Natural killer cell (primary cell): ENCODE measurements at regions not wholly inside any gene's neighbourhood (a gene's known extent, or its start where the extent isn't known, plus 50 kb on each side); places are given as distances from the start of the nearest gene placed in this dataset.

Source experiments
- ATAC-seq, 3 donors: fragments of 150-1000 bp in 2 of 3; fragments of 200-7000 bp in 1 of 3; cut with Tn5 transposase; 1 replicate in 1 of 3; 2 replicates in 2 of 3; pipeline ENCODE4 v1.10.0; 2021; ENCODE audit warnings: mild to moderate bottlenecking in 2 of 3, moderate library complexity in 2 of 3
- DNase-seq, 2 donors: peaks; one replicate each; pipeline versions ENCODE4 v3.0.0 to v3.0.0-alpha.2; 2013 to 2021; ENCODE audit warnings: mixed read lengths in 1 of 2
- H3K27ac ChIP-seq: one replicate; pipeline ENCODE4 v1.5.1; 2013; ENCODE audit warnings: mild to moderate bottlenecking, low read length
- H3K27me3 ChIP-seq: one replicate; pipeline ENCODE4 v1.6.1; 2013; ENCODE audit warnings: low read length; ENCODE audit not compliant: control insufficient read depth, insufficient read depth
- H3K36me3 ChIP-seq: one replicate; pipeline ENCODE4 v1.6.1; 2013; ENCODE audit warnings: low read length; ENCODE audit not compliant: control insufficient read depth, insufficient read depth
- H3K4me1 ChIP-seq: one replicate; pipeline ENCODE4 v1.6.1; 2013; ENCODE audit warnings: low read length; ENCODE audit not compliant: control insufficient read depth, insufficient read depth
- H3K4me3 ChIP-seq: one replicate; pipeline ENCODE4 v1.5.1; 2013; ENCODE audit warnings: low read length
- H3K9me3 ChIP-seq: one replicate; pipeline ENCODE4 v1.6.1; 2013; ENCODE audit warnings: low read length; ENCODE audit not compliant: control insufficient read depth, insufficient read depth
- H3K27ac Mint-ChIP-seq, 2 donors: one replicate each; pipeline ENCODE4 v1.8.0; 2022; ENCODE audit warnings: mild to moderate bottlenecking in 2 of 2, mixed read lengths in 2 of 2, moderate library complexity in 1 of 2
- H3K27me3 Mint-ChIP-seq, 2 donors: one replicate each; pipeline ENCODE4 v1.8.0; 2022; ENCODE audit warnings: low read depth in 2 of 2, mixed read lengths in 2 of 2
- H3K36me3 Mint-ChIP-seq: one replicate; pipeline ENCODE4 v1.8.0; 2022; ENCODE audit warnings: mixed read lengths
- H3K4me1 Mint-ChIP-seq, 2 donors: one replicate each; pipeline ENCODE4 v1.8.0; 2022; ENCODE audit warnings: mixed read lengths in 2 of 2
- H3K4me3 Mint-ChIP-seq: one replicate; pipeline ENCODE4 v1.8.0; 2022; ENCODE audit warnings: mild to moderate bottlenecking, moderate library complexity, mixed read lengths
- H3K9me3 Mint-ChIP-seq, 2 donors: one replicate each; pipeline ENCODE4 v1.8.0; 2022; ENCODE audit warnings: mixed read lengths in 2 of 2
- WGBS: methylation state at CpG from one replicate; pipeline ENCODE4 v1.1.7; 2013; ENCODE audit warnings: missing lambda C conversion rate; ENCODE audit not compliant: insufficient coverage; 5-methylcytosine and 5-hydroxymethylcytosine counted together
- intact Hi-C: fragments of 100-400 bp; cut with micrococcal nuclease; formaldehyde crosslinking; loops from one replicate; pipeline ENCODE4 v1.14.2; 2022
- TF ChIP-seq, protein P1 (sequence below): fragments of 200-600 bp; IDR thresholded peaks from one replicate; pipeline ENCODE4 v1.8.0; 2022; ENCODE audit warnings: antibody characterized with exemption

DNA sequence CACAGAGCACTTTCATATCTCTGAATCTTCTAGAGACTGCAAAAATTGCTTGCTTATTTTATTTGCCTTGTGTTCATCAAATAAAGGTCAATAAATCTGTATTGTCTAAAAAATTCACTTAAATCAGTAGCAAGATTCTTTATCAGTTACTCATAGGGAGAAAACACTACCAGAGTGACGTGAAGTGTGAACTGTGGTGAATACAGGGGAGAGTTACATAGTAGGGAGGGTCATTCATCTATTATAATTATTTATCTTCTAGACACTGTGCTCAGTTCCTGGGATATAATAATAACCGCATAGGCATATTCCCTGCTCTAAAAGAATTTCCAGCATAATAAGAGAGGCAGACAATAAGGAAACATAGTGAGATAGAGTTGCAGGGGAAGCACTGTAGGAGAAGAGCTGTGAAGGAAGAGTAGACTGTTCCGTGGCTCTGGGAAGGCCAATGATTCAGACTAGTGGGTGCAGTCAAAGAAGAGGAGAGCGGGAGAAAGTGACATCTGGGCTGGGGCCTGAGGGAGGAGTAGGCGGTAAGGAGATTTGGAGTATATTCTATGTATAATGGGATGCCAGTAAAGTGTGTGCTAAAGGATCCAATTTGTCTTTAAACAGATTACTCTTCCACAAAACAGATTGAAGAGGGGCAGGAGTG, 84.0 kb upstream of the TDRD3 start:
- H3K4me1 Mint-ChIP-seq = peaks cover 12% of the 10 kb centered on the region in 2 donors
- H3K27ac Mint-ChIP-seq = no peak overlapping the region
- Histone ChIP-seq H3K36me3 (no peaks in the 10 kb centered on the region), H3K9me3 (no peaks in the 10 kb centered on the region), H3K27me3 (no peaks in the 10 kb centered on the region), H3K27ac (no peak overlapping the region), H3K4me1 (peaks cover 5% of the 10 kb centered on the region), H3K4me3 (no peak overlapping the region)
- no peaks in the 10 kb centered on the region for H3K36me3 Mint-ChIP-seq
- peaks cover 0 to 6% of the 10 kb centered on the region in 2 donors for H3K27me3 Mint-ChIP-seq
- H3K9me3 Mint-ChIP-seq = no peaks in the 10 kb centered on the region
- TF ChIP-seq, protein P1, sequence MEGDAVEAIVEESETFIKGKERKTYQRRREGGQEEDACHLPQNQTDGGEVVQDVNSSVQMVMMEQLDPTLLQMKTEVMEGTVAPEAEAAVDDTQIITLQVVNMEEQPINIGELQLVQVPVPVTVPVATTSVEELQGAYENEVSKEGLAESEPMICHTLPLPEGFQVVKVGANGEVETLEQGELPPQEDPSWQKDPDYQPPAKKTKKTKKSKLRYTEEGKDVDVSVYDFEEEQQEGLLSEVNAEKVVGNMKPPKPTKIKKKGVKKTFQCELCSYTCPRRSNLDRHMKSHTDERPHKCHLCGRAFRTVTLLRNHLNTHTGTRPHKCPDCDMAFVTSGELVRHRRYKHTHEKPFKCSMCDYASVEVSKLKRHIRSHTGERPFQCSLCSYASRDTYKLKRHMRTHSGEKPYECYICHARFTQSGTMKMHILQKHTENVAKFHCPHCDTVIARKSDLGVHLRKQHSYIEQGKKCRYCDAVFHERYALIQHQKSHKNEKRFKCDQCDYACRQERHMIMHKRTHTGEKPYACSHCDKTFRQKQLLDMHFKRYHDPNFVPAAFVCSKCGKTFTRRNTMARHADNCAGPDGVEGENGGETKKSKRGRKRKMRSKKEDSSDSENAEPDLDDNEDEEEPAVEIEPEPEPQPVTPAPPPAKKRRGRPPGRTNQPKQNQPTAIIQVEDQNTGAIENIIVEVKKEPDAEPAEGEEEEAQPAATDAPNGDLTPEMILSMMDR = no peak
- intact Hi-C loops = no loop called here
- no peak overlapping the region for H3K4me3 Mint-ChIP-seq
- DNase-seq (no peak), ATAC-seq (no peak)
- WGBS = 87% methylated on average over 3 of the region's 5 CpGs

DNA sequence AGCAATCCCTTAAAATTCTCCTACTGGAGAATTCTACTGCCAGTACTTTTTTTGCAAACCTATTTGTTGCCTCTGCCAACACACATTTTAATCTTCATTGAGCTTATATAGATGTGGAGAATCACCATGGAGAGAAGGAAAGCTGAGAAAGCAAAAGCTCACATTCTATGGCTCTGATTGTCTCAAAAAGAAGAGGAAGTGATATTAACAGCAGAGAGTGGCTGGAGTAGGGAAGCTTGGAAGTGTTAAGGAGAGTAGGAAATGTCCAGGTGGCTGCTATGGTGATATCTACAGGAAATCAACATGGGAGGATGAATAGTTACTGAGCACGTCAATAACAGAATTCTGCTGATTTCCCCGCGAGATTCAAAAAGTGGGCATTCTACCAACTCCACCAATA, 78.8 kb upstream of the TDRD3 start:
- Mint-ChIP-seq H3K36me3 (no peaks in the 10 kb centered on the region), H3K27ac (no peak overlapping the region), H3K27me3 (peaks cover 0 to 10% of the 10 kb centered on the region in 2 donors), H3K4me3 (no peak overlapping the region), H3K9me3 (no peaks in the 10 kb centered on the region), H3K4me1 (no peaks in the 10 kb centered on the region)
- intact Hi-C loops = no loop called here
- no peak for ATAC-seq
- H3K4me3 ChIP-seq = no peak overlapping the region
- no peak for DNase-seq
- TF ChIP-seq, protein P1 = no peak
- no peaks in the 10 kb centered on the region for H3K4me1 ChIP-seq
- H3K36me3 ChIP-seq = no peaks in the 10 kb centered on the region
- H3K27ac ChIP-seq = no peak overlapping the region
- H3K9me3 ChIP-seq = no peaks in the 10 kb centered on the region
- no peaks in the 10 kb centered on the region for H3K27me3 ChIP-seq
- 79% methylated on average over 3 of the region's 3 CpGs for WGBS

DNA sequence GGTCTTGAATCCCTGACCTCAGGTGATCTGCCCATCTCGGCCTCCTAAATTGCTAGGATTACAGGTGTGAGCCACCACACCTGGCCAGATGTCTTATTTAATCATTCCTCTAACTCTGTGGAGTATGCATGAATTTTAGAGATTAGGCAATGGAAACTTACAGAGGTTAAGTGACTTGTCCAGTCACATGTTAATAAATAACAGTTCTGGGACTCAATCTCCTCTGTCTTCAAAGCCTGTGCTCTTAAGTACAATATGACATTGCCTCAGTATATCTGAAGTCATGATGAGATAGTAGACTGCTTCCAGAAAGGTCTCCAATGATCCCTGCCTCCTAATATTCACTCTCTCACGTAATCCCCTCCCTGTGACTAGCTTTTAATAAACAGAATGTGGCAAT, 72.9 kb upstream of the TDRD3 start:
- DNase-seq = no peak
- TF ChIP-seq, protein P1 = no peak
- peaks cover 0 to 8% of the 10 kb centered on the region in 2 donors for H3K27me3 Mint-ChIP-seq

GRCh38 chr13:60326273-60326672, 70.7 kb upstream of the TDRD3 start:
- Mint-ChIP-seq H3K27ac (no peak overlapping the region), H3K36me3 (no peaks in the 10 kb centered on the region), H3K27me3 (peaks cover 0 to 5% of the 10 kb centered on the region in 2 donors), H3K4me3 (no peak overlapping the region), H3K4me1 (no peaks in the 10 kb centered on the region), H3K9me3 (no peaks in the 10 kb centered on the region)
- TF ChIP-seq, protein P1 = no peak
- DNase-seq (no peak), ATAC-seq (no peak)
- H3K9me3 ChIP-seq = no peaks in the 10 kb centered on the region
- H3K27ac ChIP-seq = no peak overlapping the region
- intact Hi-C loops = no loop called here
- no peaks in the 10 kb centered on the region for H3K27me3 ChIP-seq
- H3K4me3 ChIP-seq = no peak overlapping the region
- no peaks in the 10 kb centered on the region for H3K36me3 ChIP-seq
- no peaks in the 10 kb centered on the region for H3K4me1 ChIP-seq
- 86% methylated on average over 3 of the region's 3 CpGs for WGBS

More for the DNA sequence above, 72.9 kb upstream of the TDRD3 start:
- H3K4me1 ChIP-seq = no peaks in the 10 kb centered on the region
- no peak overlapping the region for H3K27ac Mint-ChIP-seq
- no peak overlapping the region for H3K4me3 Mint-ChIP-seq
- no peaks in the 10 kb centered on the region for H3K36me3 ChIP-seq
- H3K27me3 ChIP-seq = no peaks in the 10 kb centered on the region
- H3K4me3 ChIP-seq = no peak overlapping the region
- no peak for ATAC-seq
- no peaks in the 10 kb centered on the region for H3K9me3 ChIP-seq
- intact Hi-C loops = no loop called here
- 100% methylated on average over 1 of the region's 2 CpGs for WGBS
- H3K9me3 Mint-ChIP-seq = no peaks in the 10 kb centered on the region
- H3K36me3 Mint-ChIP-seq = no peaks in the 10 kb centered on the region
- no peak overlapping the region for H3K27ac ChIP-seq
- H3K4me1 Mint-ChIP-seq = no peaks in the 10 kb centered on the region
